Breast epithelium (tissue), 3 donors: ENCODE measurements at regions not wholly inside any gene's neighbourhood (a gene's known extent, or its start where the extent isn't known, plus 50 kb on each side); places are given as distances from the start of the nearest gene placed in this dataset.

Source experiments
- CTCF ChIP-seq, 3 donors: fragments of 450-650 bp; IDR thresholded peaks; one replicate each; pipeline ENCODE4 v1.5.1; 2016 to 2017; ENCODE audit warnings: antibody characterized with exemption in 3 of 3, mild to moderate bottlenecking in 3 of 3, moderate library complexity in 3 of 3
- POLR2A ChIP-seq: fragments of 450-650 bp; IDR thresholded peaks from one replicate; pipeline ENCODE4 v1.6.1; 2016; ENCODE audit warnings: antibody characterized with exemption, mild to moderate bottlenecking, moderate library complexity
- POLR2AphosphoS5 ChIP-seq, 3 donors: sonication (generic); formaldehyde crosslinking; IDR thresholded peaks; one replicate each; pipeline ENCODE4 v1.6.1; 2017; ENCODE audit warnings: antibody characterized with exemption in 3 of 3

GRCh38 chr3:102183623-102184022 lies 251.2 kb upstream of the ZPLD1 start:
- TF ChIP-seq CTCF (IDR thresholded peaks at IDR 0.05) (no peak), POLR2AphosphoS5 (IDR thresholded peaks at IDR 0.05) (no peak), POLR2A (no peak)
